ENCODE measurements at regions not wholly inside any gene's neighbourhood (a gene's known extent, or its start where the extent isn't known, plus 50 kb on each side); places are given as distances from the start of the nearest gene placed in this dataset.

GRCh38 chr14:98999345-98999744 is 272.7 kb downstream of the BCL11B start:
- TF ChIP-seq CTCF (conservative IDR thresholded peaks at IDR 0.05) = no peak
- no peak for TF ChIP-seq ZFX (IDR thresholded peaks at IDR 0.05)

DNA sequence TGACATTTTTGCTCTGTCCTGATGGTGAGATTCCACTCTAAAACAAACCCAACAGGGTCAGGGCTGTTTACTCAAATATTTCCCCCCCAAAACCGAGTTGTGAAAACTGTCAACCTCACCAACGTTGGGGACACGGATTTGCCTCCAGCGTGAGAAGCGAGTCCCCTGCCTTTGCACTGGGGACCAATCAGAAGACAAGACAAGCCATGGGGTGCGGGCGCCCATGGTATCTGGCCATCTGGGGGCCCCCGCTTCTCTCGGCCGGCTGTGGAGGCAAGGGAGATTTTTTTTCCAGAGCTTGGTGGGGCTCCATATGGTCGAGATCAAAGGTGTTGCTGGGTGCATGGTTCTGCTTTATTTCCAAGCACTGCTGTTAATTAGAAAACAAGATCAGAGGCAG is 272.1 kb downstream of the BCL11B start:
- TF ChIP-seq ZFX (IDR thresholded peaks at IDR 0.05) (no peak), CTCF (conservative IDR thresholded peaks at IDR 0.05) (no peak)
- H3K27ac ChIP-seq = no peak overlapping the region

More at GRCh38 chr14:98999345-98999744, 272.7 kb downstream of the BCL11B start:
- no peak overlapping the region for H3K27ac ChIP-seq

DNA sequence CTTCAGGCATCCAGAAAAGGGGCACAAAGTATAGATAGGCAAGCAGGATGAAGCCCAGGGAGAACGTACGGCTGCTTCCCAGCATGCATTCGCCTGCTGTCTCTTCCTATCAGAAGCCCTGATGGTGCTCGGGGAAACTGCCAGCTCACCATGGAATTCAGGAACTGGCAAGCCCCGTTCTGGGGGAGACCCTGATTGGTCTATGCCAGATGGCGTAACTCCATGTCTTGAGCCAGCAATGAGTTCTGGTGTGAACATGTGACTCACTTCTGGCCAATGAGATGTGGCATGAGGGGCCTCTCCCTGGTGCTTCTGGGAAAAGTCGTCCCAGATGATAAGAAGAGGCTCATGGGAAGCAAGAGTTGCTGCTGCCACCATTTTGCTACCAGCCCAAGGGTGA is 270.8 kb downstream of the BCL11B start:
- TF ChIP-seq ZFX (IDR thresholded peaks at IDR 0.05) (no peak), CTCF (conservative IDR thresholded peaks at IDR 0.05) (no peak)
- H3K27ac ChIP-seq = no peak overlapping the region

DNA sequence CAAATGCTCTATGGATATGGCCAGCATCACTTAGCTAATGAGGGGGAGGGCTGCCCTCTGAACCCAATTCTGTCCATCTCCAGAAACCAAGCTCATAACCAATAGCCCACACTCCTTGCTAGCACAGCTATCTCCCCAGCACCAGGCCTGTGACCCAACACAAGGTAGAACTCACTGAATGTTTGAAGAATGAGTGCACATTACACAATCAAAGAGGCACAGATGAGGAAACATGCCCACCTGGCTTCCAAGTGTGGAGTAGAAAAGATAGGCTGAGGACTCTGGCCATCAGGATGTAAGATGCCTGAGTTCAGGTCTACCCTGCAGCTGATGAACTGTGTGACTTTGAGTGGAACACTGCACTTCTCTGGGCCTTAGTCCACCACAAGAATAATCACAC is 268.4 kb downstream of the BCL11B start:
- no peak for TF ChIP-seq CTCF (conservative IDR thresholded peaks at IDR 0.05)
- no peak for TF ChIP-seq ZFX (IDR thresholded peaks at IDR 0.05)
- peak overlapping the region; percentile 31; the same call in 1 of the 2 replicates for H3K27ac ChIP-seq

DNA sequence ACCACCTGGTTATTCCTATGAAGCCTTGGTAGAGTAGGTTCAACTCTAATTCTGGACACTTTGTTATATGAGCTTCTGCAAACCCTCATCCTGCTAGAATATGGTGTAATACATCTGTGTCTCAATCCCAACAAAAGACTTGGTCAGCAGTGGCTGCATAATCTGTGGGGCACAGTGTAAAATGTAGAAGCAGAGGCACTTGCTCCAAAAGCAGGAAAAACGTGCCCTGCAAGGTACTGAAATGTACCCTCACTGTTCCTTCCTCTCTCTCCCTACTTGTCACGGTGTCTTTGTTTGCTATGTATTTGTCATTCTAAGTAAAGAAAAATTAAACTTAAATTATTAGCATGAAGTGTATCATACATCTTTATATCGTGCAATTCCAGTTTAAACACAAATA is 267.9 kb downstream of the BCL11B start:
- TF ChIP-seq ZFX (IDR thresholded peaks at IDR 0.05) (no peak), CTCF (conservative IDR thresholded peaks at IDR 0.05) (no peak)
- H3K27ac ChIP-seq = peak overlapping the region; percentile 31; the same call in 1 of the 2 replicates

GRCh38 chr14:99006276-99006675 is 265.7 kb downstream of the BCL11B start:
- no peak overlapping the region for H3K27ac ChIP-seq
- TF ChIP-seq CTCF (conservative IDR thresholded peaks at IDR 0.05) (no peak), ZFX (IDR thresholded peaks at IDR 0.05) (no peak)

GRCh38 chr14:99007795-99008194 is 264.2 kb downstream of the BCL11B start:
- TF ChIP-seq ZFX (IDR thresholded peaks at IDR 0.05) (no peak), CTCF (conservative IDR thresholded peaks at IDR 0.05) (no peak)

More at GRCh38 chr14:99007795-99008194, 264.2 kb downstream of the BCL11B start:
- no peak overlapping the region for H3K27ac ChIP-seq
